ENCODE measurements at regions not wholly inside any gene's neighbourhood (a gene's known extent, or its start where the extent isn't known, plus 50 kb on each side); places are given as distances from the start of the nearest gene placed in this dataset.

- no peak for TF ChIP-seq YY1 (IDR thresholded peaks at IDR 0.05; ENCODE audit: insufficient read depth, insufficient read length)
- TF ChIP-seq SUZ12 (IDR thresholded peaks at IDR 0.05; ENCODE audit: extremely low read depth, insufficient read depth, insufficient read length), result no peak
These were observed 261.8 kb upstream of the LINC00305 start for GRCh38 chr18:64410685-64411084.
